ENCODE measurements at regions not wholly inside any gene's neighbourhood (a gene's known extent, or its start where the extent isn't known, plus 50 kb on each side); places are given as distances from the start of the nearest gene placed in this dataset.

- Histone ChIP-seq H3K36me3 (ENCODE audit: insufficient read depth, low read length) (no peaks in the 10 kb centered on the region), H3K4me2 (ENCODE audit: low read length) (no peak overlapping the region)
Measured at GRCh38 chr7:9231630-9232121, 798.3 kb downstream of the NXPH1 start.

GRCh38 chr7:9240001-9240400 lies 806.6 kb downstream of the NXPH1 start:
- Histone ChIP-seq H3K9ac (ENCODE audit: low read length) (no peak overlapping the region), H3K4me3 (ENCODE audit: low read length) (no peak overlapping the region), H3K9me3 (ENCODE audit: low read length) (no peaks in the 10 kb centered on the region), H3K27me3 (ENCODE audit: insufficient read depth, low read depth, low read length) (no peaks in the 10 kb centered on the region), H3K79me2 (replicated peaks; ENCODE audit: insufficient read depth, low read length) (no peaks in the 10 kb centered on the region), H3K4me2 (ENCODE audit: low read length) (no peak overlapping the region), H3K9me2 (ENCODE audit: insufficient read depth, low read length) (no peaks in the 10 kb centered on the region), H2AFZ (ENCODE audit: low read depth, low read length) (no peak overlapping the region), H4K20me1 (ENCODE audit: insufficient read depth) (no peaks in the 10 kb centered on the region), H3F3A (ENCODE audit: insufficient read depth, low read length, poor library complexity, severe bottlenecking) (no peaks in the 10 kb centered on the region), H3K36me3 (ENCODE audit: insufficient read depth, low read length) (no peaks in the 10 kb centered on the region), H3K27ac (ENCODE audit: low read length) (no peak overlapping the region)
- TF ChIP-seq EP300 (conservative IDR thresholded peaks at IDR 0.05; ENCODE audit: poor library complexity, severe bottlenecking) = no peak
- no peak for TF ChIP-seq POLR2AphosphoS5 (IDR thresholded peaks at IDR 0.05)
- no peak for TF ChIP-seq CTCF (IDR thresholded peaks at IDR 0.05; ENCODE audit: poor library complexity, severe bottlenecking)
- no peak for TF ChIP-seq RAD21 (conservative IDR thresholded peaks at IDR 0.05)
- TF ChIP-seq EZH2 (IDR thresholded peaks at IDR 0.05; ENCODE audit: borderline replicate concordance, insufficient read depth, low read length, poor library complexity, severe bottlenecking) = no peak
- no peak for TF ChIP-seq TAF1 (IDR thresholded peaks at IDR 0.05; ENCODE audit: low read depth)
- no peak for TF ChIP-seq MXI1 (conservative IDR thresholded peaks at IDR 0.05; ENCODE audit: poor library complexity, severe bottlenecking)
- no peak for TF ChIP-seq SMC3 (conservative IDR thresholded peaks at IDR 0.05; ENCODE audit: poor library complexity)

More at GRCh38 chr7:9231630-9232121, 798.3 kb downstream of the NXPH1 start:
- H3K79me2 ChIP-seq (replicated peaks; ENCODE audit: insufficient read depth, low read length) = no peaks in the 10 kb centered on the region
- TF ChIP-seq CTCF (IDR thresholded peaks at IDR 0.05; ENCODE audit: poor library complexity, severe bottlenecking) (no peak), REST (IDR thresholded peaks at IDR 0.05; ENCODE audit: borderline replicate concordance) (no peak), POLR2AphosphoS5 (IDR thresholded peaks at IDR 0.05) (no peak), EP300 (conservative IDR thresholded peaks at IDR 0.05; ENCODE audit: poor library complexity, severe bottlenecking) (no peak), EZH2 (IDR thresholded peaks at IDR 0.05; ENCODE audit: borderline replicate concordance, insufficient read depth, low read length, poor library complexity, severe bottlenecking) (no peak), MXI1 (conservative IDR thresholded peaks at IDR 0.05; ENCODE audit: poor library complexity, severe bottlenecking) (no peak), TAF1 (IDR thresholded peaks at IDR 0.05; ENCODE audit: low read depth) (no peak), SMC3 (conservative IDR thresholded peaks at IDR 0.05; ENCODE audit: poor library complexity) (no peak), RAD21 (conservative IDR thresholded peaks at IDR 0.05) (no peak)
- H2AFZ ChIP-seq (ENCODE audit: low read depth, low read length) = no peak overlapping the region
- no peaks in the 10 kb centered on the region for H3K9me3 ChIP-seq (ENCODE audit: low read length)
- no peaks in the 10 kb centered on the region for H4K20me1 ChIP-seq (ENCODE audit: insufficient read depth)
- no peak overlapping the region for H3K9ac ChIP-seq (ENCODE audit: low read length)
- H3K4me3 ChIP-seq (ENCODE audit: low read length) = peak overlapping the region; percentile 11
- no peak overlapping the region for H3K27ac ChIP-seq (ENCODE audit: low read length)
- no peaks in the 10 kb centered on the region for H3K9me2 ChIP-seq (ENCODE audit: insufficient read depth, low read length)
- H3K27me3 ChIP-seq (ENCODE audit: insufficient read depth, low read depth, low read length) = no peaks in the 10 kb centered on the region
- H3F3A ChIP-seq (ENCODE audit: insufficient read depth, low read length, poor library complexity, severe bottlenecking) = peaks cover 9% of the 10 kb centered on the region

Measured in neural cell (in vitro differentiated cells).